ENCODE measurements at regions not wholly inside any gene's neighbourhood (a gene's known extent, or its start where the extent isn't known, plus 50 kb on each side); places are given as distances from the start of the nearest gene placed in this dataset.

DNA sequence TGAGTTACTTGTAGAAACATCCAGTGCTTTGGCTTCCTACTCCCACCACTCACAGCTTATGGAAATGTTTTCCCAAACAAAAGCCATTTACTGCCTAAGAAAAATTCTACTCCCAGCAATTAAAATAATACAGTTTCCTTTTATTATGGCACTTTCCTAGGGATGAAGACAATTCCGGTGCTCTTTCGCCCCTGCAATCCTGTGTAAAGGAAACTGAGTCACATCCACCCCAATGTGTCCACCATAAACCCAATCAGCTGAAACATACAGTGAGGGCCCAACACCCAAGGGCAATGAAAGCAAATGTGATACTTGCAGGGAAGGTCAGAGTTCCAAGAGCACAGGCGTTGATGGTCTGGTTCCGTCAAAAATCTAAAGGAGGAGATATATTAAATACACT, 62.0 kb upstream of the ST3GAL5 start:
- H3K27me3 ChIP-seq (ENCODE audit: control insufficient read depth in 1 of 2, insufficient read depth in 2 of 2, low read length in 2 of 2): no peaks in the 10 kb centered on the region
- ATAC-seq (ENCODE audit: poor library complexity): no peak
- CTCF ChIA-PET: no interaction called here

DNA sequence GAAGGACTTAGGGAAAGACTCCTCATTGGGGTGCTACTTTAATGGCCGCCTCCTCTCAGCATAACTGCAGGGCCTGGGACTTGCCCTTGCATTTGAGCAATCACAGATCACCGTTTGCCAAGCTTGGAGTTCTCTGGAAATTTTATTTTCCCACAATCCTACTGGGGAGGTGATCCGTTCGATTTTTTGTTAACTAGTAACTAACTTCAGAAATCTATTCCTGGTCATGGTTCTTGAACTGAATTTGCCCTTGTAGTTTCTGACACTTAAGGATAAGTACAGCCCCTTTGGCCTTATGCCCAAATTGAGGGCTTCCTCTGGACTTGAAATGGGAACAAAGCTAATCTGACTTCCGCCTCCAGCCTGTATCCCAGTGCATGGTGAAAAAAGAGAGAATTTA, 60.5 kb upstream of the ST3GAL5 start:
- ChIA-PET POLR2A (no interaction called here), CTCF (no interaction called here)
- Mint-ChIP-seq H3K36me3 (ENCODE audit: low read depth) (no peaks in the 10 kb centered on the region), H3K27ac (no peak overlapping the region), H3K4me3 (no peak overlapping the region), H3K9me3 (peaks cover 4% of the 10 kb centered on the region), H3K27me3 (no peaks in the 10 kb centered on the region), H3K4me1 (ENCODE audit: low read depth) (peaks cover 7% of the 10 kb centered on the region)
- DNase-seq (no peak), ATAC-seq (ENCODE audit: poor library complexity) (no peak)
- no peaks in the 10 kb centered on the region for H3K4me1 ChIP-seq (ENCODE audit: insufficient read depth, low read length)
- H3K36me3 ChIP-seq (ENCODE audit: insufficient read depth, low read length): no peaks in the 10 kb centered on the region
- no peaks in the 10 kb centered on the region for H3K9me3 ChIP-seq (ENCODE audit: control insufficient read depth in 1 of 2, insufficient read depth in 1 of 2, low read length in 2 of 2)
- H3K4me3 ChIP-seq (ENCODE audit: low read length): no peak overlapping the region
- TF ChIP-seq, protein P1, sequence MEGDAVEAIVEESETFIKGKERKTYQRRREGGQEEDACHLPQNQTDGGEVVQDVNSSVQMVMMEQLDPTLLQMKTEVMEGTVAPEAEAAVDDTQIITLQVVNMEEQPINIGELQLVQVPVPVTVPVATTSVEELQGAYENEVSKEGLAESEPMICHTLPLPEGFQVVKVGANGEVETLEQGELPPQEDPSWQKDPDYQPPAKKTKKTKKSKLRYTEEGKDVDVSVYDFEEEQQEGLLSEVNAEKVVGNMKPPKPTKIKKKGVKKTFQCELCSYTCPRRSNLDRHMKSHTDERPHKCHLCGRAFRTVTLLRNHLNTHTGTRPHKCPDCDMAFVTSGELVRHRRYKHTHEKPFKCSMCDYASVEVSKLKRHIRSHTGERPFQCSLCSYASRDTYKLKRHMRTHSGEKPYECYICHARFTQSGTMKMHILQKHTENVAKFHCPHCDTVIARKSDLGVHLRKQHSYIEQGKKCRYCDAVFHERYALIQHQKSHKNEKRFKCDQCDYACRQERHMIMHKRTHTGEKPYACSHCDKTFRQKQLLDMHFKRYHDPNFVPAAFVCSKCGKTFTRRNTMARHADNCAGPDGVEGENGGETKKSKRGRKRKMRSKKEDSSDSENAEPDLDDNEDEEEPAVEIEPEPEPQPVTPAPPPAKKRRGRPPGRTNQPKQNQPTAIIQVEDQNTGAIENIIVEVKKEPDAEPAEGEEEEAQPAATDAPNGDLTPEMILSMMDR (IDR thresholded peaks at IDR 0.05): no peak
- H3K27me3 ChIP-seq (ENCODE audit: control insufficient read depth in 1 of 2, insufficient read depth in 2 of 2, low read length in 2 of 2): no peaks in the 10 kb centered on the region
- H3K27ac ChIP-seq (ENCODE audit: low read depth in 1 of 2, low read length in 2 of 2): no peak overlapping the region
- intact Hi-C loops (cut with DNase I, micrococcal nuclease): no loop called here

More for the DNA sequence above, 62.0 kb upstream of the ST3GAL5 start:
- TF ChIP-seq, protein P1 (IDR thresholded peaks at IDR 0.05): no peak
- DNase-seq: no peak
- POLR2A ChIA-PET: no interaction called here
- no peaks in the 10 kb centered on the region for H3K9me3 ChIP-seq (ENCODE audit: control insufficient read depth in 1 of 2, insufficient read depth in 1 of 2, low read length in 2 of 2)
- H3K27ac ChIP-seq (ENCODE audit: low read depth in 1 of 2, low read length in 2 of 2): no peak overlapping the region
- no peaks in the 10 kb centered on the region for H3K36me3 ChIP-seq (ENCODE audit: insufficient read depth, low read length)
- no peaks in the 10 kb centered on the region for H3K27me3 Mint-ChIP-seq
- intact Hi-C loops (cut with DNase I, micrococcal nuclease): no loop called here
- no peak overlapping the region for H3K4me3 ChIP-seq (ENCODE audit: low read length)
- H3K4me1 Mint-ChIP-seq (ENCODE audit: low read depth): peaks cover 7% of the 10 kb centered on the region
- no peaks in the 10 kb centered on the region for H3K36me3 Mint-ChIP-seq (ENCODE audit: low read depth)
- H3K4me1 ChIP-seq (ENCODE audit: insufficient read depth, low read length): no peaks in the 10 kb centered on the region
- H3K4me3 Mint-ChIP-seq: no peak overlapping the region
- peaks cover 4% of the 10 kb centered on the region for H3K9me3 Mint-ChIP-seq
- no peak overlapping the region for H3K27ac Mint-ChIP-seq

DNA sequence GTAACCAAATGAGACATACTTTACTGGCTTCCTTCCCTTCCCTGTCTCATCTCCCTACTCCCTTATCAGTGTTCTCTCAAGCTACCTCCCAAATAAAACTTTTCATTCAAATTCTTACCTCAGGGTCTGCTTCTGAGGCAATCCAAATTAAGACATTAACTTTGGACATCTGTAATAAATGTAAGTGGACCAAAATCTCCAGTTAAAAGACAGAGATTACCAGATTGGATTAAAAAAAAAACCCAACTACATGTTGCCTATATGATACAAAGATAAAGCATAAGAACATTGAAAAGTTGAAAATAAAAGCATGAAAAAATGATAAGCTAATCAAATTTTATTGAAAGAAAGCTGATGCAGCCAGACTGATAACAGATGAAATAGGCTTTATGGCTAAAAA, 58.8 kb upstream of the ST3GAL5 start:
- Histone ChIP-seq H3K9me3 (ENCODE audit: control insufficient read depth in 1 of 2, insufficient read depth in 1 of 2, low read length in 2 of 2) (peaks cover 2 to 10% of the 10 kb centered on the region in 2 experiments), H3K27me3 (ENCODE audit: control insufficient read depth in 1 of 2, insufficient read depth in 2 of 2, low read length in 2 of 2) (no peaks in the 10 kb centered on the region), H3K4me3 (ENCODE audit: low read length) (no peak overlapping the region), H3K4me1 (ENCODE audit: insufficient read depth, low read length) (no peaks in the 10 kb centered on the region), H3K27ac (ENCODE audit: low read depth in 1 of 2, low read length in 2 of 2) (no peak overlapping the region), H3K36me3 (ENCODE audit: insufficient read depth, low read length) (no peaks in the 10 kb centered on the region)
- no peak overlapping the region for H3K27ac Mint-ChIP-seq
- H3K9me3 Mint-ChIP-seq: peaks cover 10% of the 10 kb centered on the region
- H3K4me3 Mint-ChIP-seq: no peak overlapping the region
- H3K27me3 Mint-ChIP-seq: no peaks in the 10 kb centered on the region
- peaks cover 5% of the 10 kb centered on the region for H3K4me1 Mint-ChIP-seq (ENCODE audit: low read depth)
- ATAC-seq (ENCODE audit: poor library complexity) (no peak), DNase-seq (no peak)
- intact Hi-C loops (cut with DNase I, micrococcal nuclease): no loop called here
- no peaks in the 10 kb centered on the region for H3K36me3 Mint-ChIP-seq (ENCODE audit: low read depth)
- TF ChIP-seq, protein P1 (IDR thresholded peaks at IDR 0.05): no peak
- CTCF ChIA-PET: no interaction called here
- POLR2A ChIA-PET: no interaction called here
